ENCODE measurements at regions not wholly inside any gene's neighbourhood (a gene's known extent, or its start where the extent isn't known, plus 50 kb on each side); places are given as distances from the start of the nearest gene placed in this dataset.
A peak's percentile ranks its signal among the peaks of the same experiment; 100 is the strongest.
"Not testable (repeated sequence)": the region's sequence is repeated elsewhere in the genome, so short reads cannot be mapped to it uniquely, and the experiment has no call there.

- no peak for DNase-seq
Observed at GRCh38 chr5:20370061-20370460, 382.1 kb upstream of the CDH18 start.

DNA sequence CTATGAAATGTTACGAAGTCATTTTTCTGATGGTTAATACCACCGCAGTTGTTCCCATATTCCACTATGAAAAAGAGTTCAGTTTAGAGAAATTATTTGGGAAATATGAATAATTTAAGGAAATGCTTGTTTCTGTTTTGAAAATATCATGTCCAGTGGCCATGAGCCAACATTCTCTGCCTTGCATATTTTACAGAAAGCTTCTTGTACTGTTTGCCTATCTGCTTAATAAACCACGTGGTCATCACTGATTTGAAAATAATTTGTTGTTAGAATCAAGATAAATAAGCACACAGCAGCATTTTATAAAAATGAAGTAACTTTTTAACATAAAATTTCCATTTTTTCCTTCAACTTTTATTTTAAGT is 381.5 kb upstream of the CDH18 start:
- DNase-seq = no peak

GRCh38 chr5:20368571-20369517 is 380.8 kb upstream of the CDH18 start:
- DNase-seq = no peak

- no peak for DNase-seq
Observed at GRCh38 chr5:20367178-20367577, 379.2 kb upstream of the CDH18 start.

DNA sequence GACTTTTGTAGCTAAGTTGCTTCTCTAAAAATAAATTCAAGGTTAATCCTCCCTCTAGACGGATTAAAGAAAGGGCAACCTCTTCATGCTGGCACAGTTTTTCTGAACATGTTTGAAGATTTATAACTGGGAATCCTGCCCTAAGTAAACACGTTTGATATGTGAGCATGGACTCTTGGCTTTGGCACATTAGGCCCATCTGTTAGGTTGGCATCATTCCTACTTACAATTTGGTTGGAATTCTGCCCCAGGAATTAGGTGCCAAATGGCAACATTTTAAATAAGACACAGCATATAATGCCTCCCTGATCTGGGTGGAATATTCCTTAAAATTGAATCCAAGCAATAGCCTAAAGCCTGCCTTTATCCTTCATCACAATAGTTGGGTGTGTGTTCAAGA is 372.3 kb upstream of the CDH18 start:
- DNase-seq = no peak

DNA sequence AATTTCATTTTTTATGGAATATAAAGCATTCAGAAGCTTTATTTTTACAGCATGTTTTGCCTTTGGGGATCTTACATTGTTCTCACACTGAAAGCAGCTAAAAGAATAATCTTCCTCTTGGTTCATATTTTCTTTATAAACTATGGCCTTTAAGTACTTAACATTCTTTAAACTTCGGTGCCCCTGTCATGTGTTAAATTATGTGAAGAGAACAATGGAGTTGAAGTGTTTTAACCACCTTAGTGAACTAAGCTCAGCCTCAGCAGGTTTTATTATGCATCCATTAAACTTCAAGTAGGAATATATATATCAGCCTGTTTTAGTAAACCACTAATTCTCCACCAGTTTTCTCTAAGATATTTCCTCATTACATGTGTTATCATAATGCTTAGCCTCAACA is 371.4 kb upstream of the CDH18 start:
- DNase-seq = no peak

DNA sequence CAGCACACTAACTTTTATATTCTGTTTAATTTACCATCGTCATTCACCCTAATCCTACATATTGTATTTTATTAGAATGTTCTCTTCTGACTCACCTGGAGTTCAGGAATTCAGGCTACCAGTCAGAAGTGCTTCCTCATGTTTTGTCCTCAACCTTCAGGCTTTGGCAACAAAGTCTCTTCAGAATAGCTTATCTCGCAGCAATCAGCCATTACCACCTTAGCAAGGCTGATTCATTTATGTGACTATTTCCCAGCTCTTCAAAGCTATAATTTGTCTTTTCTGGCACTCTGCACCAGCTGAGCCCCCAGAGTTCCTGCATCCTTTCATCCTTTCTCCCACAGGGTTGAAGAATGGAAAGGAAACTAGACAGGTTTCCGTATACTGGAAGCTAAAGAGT is 365.5 kb upstream of the CDH18 start:
- DNase-seq = no peak

- DNase-seq = no peak
Observed at GRCh38 chr5:20351849-20352248, 363.8 kb upstream of the CDH18 start.

DNA sequence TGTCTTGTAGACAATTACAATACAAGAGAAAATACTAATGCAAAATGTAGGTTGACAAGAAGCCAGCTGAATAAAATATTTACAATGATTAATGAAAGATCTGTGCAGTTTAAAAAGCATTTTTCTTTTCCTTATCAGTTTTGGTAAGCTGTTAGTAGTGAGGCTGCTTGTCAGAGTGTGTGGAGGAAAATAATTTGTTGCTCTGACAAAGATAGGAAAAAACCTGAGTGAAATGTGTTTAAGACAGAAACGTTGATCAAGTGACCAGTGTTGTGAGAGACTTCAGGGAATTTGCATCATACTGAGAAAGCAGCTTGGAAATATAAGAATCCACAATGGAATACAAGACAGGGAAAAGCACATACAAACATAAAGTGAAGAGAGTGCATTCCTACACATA is 360.3 kb upstream of the CDH18 start:
- DNase-seq = no peak

- DNase-seq = no peak
Observed at GRCh38 chr5:20347334-20347733, 359.3 kb upstream of the CDH18 start.

GRCh38 chr5:20340126-20340525 is 352.1 kb upstream of the CDH18 start:
- DNase-seq = peak in 1 of 2 experiments; percentile 3

DNA sequence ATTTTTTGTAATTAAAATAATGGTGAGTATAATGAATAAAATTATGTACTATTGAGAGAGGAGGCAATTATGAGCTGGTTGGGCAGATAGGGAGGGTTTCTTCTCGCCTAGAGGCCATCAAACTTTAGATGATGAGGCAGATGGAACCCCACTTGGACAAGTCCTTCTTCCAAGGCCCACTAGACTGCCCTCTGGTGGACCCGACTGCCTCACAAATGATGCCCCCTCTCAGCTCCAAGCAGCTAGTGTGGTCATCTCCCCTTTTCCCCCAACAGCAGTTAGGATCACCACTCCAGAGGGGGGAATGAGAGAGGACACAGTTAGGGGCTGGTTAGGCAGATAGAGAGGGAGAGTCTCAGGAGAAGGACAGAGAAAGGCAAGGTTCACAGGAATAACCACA is 348.0 kb upstream of the CDH18 start:
- DNase-seq = peak in 1 of 2 experiments; percentile 2

DNA sequence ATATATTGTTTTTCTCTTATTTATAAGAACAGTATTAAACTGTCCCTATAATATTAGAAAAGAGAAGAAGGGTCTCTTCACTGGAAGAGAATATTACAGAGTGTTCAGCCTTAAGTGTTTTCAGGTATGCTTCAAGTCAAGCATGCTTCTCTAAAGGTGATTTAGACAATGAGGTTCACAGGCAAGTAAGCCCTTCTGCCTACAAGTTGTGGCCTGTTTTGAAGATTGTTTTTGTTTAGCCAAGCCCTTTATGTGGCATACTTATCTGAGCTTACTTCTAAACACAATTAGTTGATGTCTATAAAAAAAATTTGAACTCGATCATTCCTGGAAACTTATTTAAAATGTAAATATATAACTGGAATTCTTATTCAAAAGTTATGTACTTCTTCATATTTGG is 343.8 kb upstream of the CDH18 start:
- DNase-seq = no peak

DNA sequence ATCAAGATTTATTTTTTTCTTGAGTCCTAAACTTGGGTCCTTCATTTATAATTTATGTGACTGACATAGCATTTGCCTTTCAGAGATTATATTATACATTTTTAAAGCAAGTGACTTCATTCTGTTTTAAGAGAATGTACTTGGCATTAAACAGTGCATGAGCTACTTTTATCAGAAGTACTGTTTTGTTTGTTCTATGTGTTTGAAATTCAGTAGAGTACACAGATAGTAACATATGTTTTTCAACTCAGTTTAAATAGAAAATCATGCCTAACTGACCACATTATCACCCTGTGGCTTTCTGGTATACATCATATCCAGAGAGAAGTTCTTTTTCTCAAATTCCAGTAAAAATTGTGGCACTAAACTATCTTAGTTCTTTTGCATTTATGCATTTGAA is 335.3 kb upstream of the CDH18 start:
- no peak for DNase-seq

- DNase-seq = no peak
Observed at GRCh38 chr5:20307391-20307790, 319.4 kb upstream of the CDH18 start.

DNA sequence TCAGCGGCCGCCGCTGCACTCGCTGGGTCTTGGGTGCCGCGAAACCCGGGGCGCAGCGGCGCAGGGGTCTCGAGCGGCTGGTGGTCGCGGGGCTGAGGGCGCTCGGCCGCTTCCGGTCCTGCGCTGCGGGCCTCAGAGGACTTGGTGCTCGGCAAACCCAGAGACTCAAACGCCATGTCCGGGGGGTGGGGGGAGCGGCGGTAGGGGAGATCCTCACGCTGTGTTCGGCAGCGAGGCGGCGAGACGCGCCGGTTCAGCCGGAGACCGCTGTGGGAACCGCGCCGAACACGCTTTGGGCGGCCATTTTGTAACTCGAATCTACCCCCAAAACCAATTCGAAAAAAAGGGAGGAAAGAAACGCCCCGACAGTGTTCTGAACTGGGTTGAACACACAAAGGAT is 317.5 kb upstream of the CDH18 start:
- DNase-seq = no peak

DNA sequence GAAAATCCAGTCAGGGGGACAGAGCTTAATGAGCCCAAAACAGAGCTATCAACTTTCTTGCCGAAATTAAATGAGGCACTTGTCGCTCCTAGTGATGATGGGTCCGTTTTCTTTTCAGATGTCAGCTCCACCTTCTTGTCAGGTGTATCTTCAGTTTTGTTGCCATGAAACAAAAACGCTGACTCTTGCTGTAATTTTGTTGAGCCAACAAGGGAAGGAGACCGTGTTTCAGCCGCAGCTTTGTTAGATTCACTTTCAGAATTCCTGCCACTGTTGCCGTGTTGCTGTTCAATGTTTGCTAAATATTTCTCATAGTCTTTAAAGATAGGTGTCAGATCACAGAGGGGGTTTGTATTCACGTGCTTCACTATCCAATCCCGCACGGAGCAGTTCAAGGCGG is 316.6 kb upstream of the CDH18 start:
- not testable (repeated sequence) for DNase-seq

GRCh38 chr5:20300110-20300509 is 312.1 kb upstream of the CDH18 start:
- no peak for DNase-seq

- DNase-seq = no peak
Observed at GRCh38 chr5:20294696-20295095, 306.7 kb upstream of the CDH18 start.

GRCh38 chr5:20291766-20292165 is 303.8 kb upstream of the CDH18 start:
- DNase-seq = no peak

- no peak for DNase-seq
Observed at GRCh38 chr5:20287640-20288039, 299.6 kb upstream of the CDH18 start.

DNA sequence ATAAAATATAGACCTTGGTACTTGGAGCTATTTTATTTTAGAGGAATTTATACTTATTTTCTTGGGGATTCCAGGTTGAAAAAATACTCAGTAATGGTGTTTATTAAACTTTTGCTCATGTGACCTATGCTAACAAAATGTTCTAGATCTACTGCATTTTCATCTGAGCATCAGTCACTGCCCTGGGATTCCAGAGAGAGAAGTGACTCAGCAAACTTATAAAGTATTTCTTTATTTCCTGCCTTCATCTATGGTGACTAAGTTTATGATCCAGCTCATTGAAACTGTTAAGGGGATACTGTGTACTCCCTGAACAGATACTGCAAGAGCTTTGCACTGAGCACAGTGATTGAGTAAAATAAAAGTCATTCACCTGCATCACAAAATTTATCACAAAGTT is 298.5 kb upstream of the CDH18 start:
- no peak for DNase-seq

- no peak for DNase-seq
Observed at GRCh38 chr5:20276959-20277263, 288.9 kb upstream of the CDH18 start.

DNA sequence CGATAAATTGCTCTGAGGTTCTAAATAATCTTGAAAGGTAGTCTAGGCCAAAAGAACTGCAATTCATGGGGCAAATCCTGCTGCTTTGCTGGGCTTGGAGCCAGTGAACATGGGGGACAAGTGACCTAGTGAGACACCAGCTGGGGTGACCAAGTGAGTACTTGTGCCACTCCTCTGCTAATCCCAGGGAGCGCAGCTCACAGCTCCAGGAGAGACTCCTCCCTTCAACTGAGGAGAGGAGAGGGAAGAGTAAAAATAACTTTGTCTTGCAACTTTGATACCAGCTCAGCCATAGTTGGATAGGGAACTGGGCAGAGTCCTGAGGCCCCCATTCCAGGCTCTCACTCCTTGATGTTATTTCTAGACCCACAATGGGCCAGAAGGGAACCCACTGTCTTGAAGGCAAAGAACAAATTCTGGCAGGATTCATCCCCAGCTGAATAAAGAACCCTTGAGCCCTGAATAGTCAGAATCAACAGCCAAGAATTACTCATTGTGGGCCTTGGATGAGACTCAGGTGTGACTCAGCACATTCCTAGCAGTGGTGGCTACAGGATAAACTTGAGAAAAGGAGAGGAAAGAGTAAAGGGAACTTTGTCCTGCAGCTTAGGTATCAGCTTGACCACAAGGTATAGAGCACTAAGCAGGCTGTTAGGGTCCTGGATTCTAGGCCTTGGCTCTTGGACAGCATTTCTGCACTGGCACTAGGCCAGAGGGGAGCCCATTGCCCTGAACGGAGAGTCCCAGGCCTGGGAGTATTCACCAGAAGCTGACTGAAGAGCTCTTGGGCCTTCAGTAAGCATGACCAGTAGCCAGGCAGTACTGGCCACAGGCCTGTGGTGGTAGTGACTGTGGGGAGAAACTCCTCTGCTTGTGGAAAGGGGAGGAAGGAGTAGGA is 288.3 kb upstream of the CDH18 start:
- DNase-seq = no peak

Data from NCI-H526 (cell line).